ENCODE measurements at regions not wholly inside any gene's neighbourhood (a gene's known extent, or its start where the extent isn't known, plus 50 kb on each side); places are given as distances from the start of the nearest gene placed in this dataset.

DNA sequence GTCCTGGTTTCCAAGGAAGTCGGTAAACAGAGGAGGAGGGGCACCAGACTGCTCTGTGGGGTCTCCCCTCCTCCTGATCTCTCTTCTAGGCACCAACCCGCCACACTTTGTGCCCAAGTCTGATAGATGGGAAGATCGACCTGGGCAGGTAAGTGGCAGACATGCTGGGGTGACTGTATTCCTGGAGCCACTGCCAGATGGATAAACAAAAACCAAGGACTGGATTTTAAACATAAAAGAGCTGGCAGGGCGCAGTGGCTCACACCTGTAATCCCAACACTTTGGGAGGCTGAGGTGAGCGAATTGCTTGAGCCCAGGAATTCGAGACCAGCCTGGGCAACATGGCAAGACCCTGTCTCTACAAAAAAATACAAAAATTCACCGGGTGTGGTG is 181.2 kb downstream of the ANAPC1 start:
- TF ChIP-seq, protein P1, sequence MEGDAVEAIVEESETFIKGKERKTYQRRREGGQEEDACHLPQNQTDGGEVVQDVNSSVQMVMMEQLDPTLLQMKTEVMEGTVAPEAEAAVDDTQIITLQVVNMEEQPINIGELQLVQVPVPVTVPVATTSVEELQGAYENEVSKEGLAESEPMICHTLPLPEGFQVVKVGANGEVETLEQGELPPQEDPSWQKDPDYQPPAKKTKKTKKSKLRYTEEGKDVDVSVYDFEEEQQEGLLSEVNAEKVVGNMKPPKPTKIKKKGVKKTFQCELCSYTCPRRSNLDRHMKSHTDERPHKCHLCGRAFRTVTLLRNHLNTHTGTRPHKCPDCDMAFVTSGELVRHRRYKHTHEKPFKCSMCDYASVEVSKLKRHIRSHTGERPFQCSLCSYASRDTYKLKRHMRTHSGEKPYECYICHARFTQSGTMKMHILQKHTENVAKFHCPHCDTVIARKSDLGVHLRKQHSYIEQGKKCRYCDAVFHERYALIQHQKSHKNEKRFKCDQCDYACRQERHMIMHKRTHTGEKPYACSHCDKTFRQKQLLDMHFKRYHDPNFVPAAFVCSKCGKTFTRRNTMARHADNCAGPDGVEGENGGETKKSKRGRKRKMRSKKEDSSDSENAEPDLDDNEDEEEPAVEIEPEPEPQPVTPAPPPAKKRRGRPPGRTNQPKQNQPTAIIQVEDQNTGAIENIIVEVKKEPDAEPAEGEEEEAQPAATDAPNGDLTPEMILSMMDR (IDR thresholded peaks at IDR 0.05) = no peak
- TF ChIP-seq POLR2AphosphoS5 (IDR thresholded peaks at IDR 0.05) (no peak), POLR2A (IDR thresholded peaks at IDR 0.05) (no peak), EP300 (IDR thresholded peaks at IDR 0.05) (no peak)

Measured in gastroesophageal sphincter (tissue), 3 donors.